ENCODE measurements at regions not wholly inside any gene's neighbourhood (a gene's known extent, or its start where the extent isn't known, plus 50 kb on each side); places are given as distances from the start of the nearest gene placed in this dataset.
"Not testable (repeated sequence)": the region's sequence is repeated elsewhere in the genome, so short reads cannot be mapped to it uniquely, and the experiment has no call there.

- TF ChIP-seq CTCF (IDR thresholded peaks at IDR 0.05); ZFX (IDR thresholded peaks at IDR 0.05; ENCODE audit: borderline replicate concordance): not testable (repeated sequence)
Observed at GRCh38 chr7:142561396-142561795, 187.9 kb upstream of the PRSS1 start.

All from 22Rv1 (cell line).